Ishikawa (cell line): ENCODE measurements at regions not wholly inside any gene's neighbourhood (a gene's known extent, or its start where the extent isn't known, plus 50 kb on each side); places are given as distances from the start of the nearest gene placed in this dataset.

Experiments used
- CEBPB ChIP-seq: IDR thresholded peaks from 2 replicates; pipeline ENCODE4 v1.6.1; 2012
- CREB1 ChIP-seq: IDR thresholded peaks from 2 replicates; pipeline ENCODE4 v1.6.1; 2012; ENCODE audit warnings: low read depth
- EGR1 ChIP-seq: IDR thresholded peaks from 2 replicates; pipeline ENCODE4 v1.6.1; 2012
- EP300 ChIP-seq: IDR thresholded peaks from 2 replicates; pipeline ENCODE4 v1.6.1; 2012; ENCODE audit warnings: borderline replicate concordance
- FOXM1 ChIP-seq: IDR thresholded peaks from 2 replicates; pipeline ENCODE4 v1.6.1; 2012; ENCODE audit warnings: low read depth, borderline replicate concordance
- NFIC ChIP-seq: IDR thresholded peaks from 2 replicates; pipeline ENCODE4 v1.6.1; 2012
- RAD21 ChIP-seq: IDR thresholded peaks from 2 replicates; pipeline ENCODE4 v1.6.1; 2012; ENCODE audit warnings: low read depth
- TAF1 ChIP-seq: IDR thresholded peaks from 2 replicates; pipeline ENCODE4 v1.6.1; 2012; ENCODE audit warnings: low read depth, mild to moderate bottlenecking
- TCF12 ChIP-seq: IDR thresholded peaks from 2 replicates; pipeline ENCODE4 v1.6.1; 2012; ENCODE audit warnings: low read depth
- TEAD4 ChIP-seq: IDR thresholded peaks from 2 replicates; pipeline ENCODE4 v1.6.1; 2012
- YY1 ChIP-seq: IDR thresholded peaks from 2 replicates; pipeline ENCODE4 v1.6.1; 2012; ENCODE audit warnings: low read depth
- ZBTB7A ChIP-seq: IDR thresholded peaks from 2 replicates; pipeline ENCODE4 v1.6.1; 2012; ENCODE audit warnings: low read depth
- TF ChIP-seq, protein P1 (sequence below): IDR thresholded peaks from 2 replicates; pipeline ENCODE4 v1.6.1; 2012
- TF ChIP-seq, protein P2 (sequence below): IDR thresholded peaks from 2 replicates; pipeline ENCODE4 v1.6.1; 2012
- TF ChIP-seq, protein P3 (sequence below): IDR thresholded peaks from 2 replicates; pipeline ENCODE4 v1.6.1; 2012; ENCODE audit warnings: low read depth, mild to moderate bottlenecking

DNA sequence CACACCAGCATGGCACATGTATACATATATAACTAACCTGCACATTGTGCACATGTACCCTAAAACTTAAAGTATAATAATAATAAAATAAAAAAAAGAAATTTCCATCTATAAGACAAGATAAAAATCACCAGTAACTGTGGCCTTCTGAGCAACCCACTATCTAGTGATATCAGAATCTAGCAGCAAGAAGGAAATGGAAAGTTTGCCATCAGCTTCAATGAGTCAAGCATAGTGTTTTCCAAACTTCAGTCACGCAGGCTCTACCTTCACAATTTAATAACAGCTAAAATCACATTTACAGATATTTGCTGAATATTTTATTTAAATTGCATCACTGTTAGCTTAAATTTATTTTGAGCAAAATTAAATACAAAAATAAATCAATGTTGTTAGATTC, 345.3 kb upstream of the CD180 start:
- TF ChIP-seq NFIC (no peak), CREB1 (no peak), ZBTB7A (no peak), RAD21 (no peak), EGR1 (no peak), FOXM1 (no peak), YY1 (no peak), TAF1 (no peak), CEBPB (no peak), TCF12 (no peak), EP300 (no peak)
- TF ChIP-seq, protein P1, sequence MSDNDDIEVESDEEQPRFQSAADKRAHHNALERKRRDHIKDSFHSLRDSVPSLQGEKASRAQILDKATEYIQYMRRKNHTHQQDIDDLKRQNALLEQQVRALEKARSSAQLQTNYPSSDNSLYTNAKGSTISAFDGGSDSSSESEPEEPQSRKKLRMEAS = no peak
- TF ChIP-seq, protein P2, sequence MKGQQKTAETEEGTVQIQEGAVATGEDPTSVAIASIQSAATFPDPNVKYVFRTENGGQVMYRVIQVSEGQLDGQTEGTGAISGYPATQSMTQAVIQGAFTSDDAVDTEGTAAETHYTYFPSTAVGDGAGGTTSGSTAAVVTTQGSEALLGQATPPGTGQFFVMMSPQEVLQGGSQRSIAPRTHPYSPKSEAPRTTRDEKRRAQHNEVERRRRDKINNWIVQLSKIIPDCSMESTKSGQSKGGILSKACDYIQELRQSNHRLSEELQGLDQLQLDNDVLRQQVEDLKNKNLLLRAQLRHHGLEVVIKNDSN = no peak
- TF ChIP-seq, protein P3, sequence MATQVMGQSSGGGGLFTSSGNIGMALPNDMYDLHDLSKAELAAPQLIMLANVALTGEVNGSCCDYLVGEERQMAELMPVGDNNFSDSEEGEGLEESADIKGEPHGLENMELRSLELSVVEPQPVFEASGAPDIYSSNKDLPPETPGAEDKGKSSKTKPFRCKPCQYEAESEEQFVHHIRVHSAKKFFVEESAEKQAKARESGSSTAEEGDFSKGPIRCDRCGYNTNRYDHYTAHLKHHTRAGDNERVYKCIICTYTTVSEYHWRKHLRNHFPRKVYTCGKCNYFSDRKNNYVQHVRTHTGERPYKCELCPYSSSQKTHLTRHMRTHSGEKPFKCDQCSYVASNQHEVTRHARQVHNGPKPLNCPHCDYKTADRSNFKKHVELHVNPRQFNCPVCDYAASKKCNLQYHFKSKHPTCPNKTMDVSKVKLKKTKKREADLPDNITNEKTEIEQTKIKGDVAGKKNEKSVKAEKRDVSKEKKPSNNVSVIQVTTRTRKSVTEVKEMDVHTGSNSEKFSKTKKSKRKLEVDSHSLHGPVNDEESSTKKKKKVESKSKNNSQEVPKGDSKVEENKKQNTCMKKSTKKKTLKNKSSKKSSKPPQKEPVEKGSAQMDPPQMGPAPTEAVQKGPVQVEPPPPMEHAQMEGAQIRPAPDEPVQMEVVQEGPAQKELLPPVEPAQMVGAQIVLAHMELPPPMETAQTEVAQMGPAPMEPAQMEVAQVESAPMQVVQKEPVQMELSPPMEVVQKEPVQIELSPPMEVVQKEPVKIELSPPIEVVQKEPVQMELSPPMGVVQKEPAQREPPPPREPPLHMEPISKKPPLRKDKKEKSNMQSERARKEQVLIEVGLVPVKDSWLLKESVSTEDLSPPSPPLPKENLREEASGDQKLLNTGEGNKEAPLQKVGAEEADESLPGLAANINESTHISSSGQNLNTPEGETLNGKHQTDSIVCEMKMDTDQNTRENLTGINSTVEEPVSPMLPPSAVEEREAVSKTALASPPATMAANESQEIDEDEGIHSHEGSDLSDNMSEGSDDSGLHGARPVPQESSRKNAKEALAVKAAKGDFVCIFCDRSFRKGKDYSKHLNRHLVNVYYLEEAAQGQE = no peak

DNA sequence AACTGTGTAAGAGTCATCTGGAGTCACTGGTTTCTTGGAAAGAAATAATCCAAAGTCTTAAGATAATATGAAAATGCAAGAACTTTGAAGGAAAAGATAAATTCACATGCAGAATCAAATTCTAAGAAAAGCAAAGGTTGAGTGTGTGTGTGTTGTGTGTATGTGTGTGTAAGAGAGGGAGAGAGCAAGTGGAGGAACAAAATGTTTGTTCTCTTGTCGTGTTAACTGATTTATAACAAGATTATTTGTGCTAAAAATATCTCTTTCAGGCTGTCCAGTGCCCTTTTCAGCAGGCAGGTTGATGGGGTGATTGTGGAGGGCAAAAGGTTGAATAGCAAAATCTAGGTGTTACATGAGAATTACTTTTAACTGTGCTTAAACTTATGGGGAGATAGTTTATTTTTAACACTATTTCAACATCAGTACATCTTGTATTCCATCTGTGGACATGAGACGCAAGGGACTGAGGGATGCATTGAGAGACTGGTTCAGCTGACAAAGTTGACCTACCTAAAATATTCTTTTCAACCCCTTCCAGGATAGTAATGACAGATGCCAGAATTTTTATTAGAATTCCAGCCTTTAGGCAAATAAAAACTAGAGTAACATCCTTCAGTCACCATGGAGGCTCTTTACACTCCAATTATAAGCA, 342.4 kb upstream of the CD180 start:
- TF ChIP-seq TEAD4 = no peak
- TF ChIP-seq ZBTB7A = no peak
- no peak for TF ChIP-seq YY1
- TF ChIP-seq, protein P2 = no peak
- TF ChIP-seq, protein P1 = no peak
- TF ChIP-seq EGR1 = no peak
- TF ChIP-seq EP300 = no peak
- no peak for TF ChIP-seq RAD21
- no peak for TF ChIP-seq CEBPB
- TF ChIP-seq TAF1 = no peak
- TF ChIP-seq TCF12 = no peak
- no peak for TF ChIP-seq CREB1
- TF ChIP-seq, protein P3 = no peak
- no peak for TF ChIP-seq FOXM1
- no peak for TF ChIP-seq NFIC

DNA sequence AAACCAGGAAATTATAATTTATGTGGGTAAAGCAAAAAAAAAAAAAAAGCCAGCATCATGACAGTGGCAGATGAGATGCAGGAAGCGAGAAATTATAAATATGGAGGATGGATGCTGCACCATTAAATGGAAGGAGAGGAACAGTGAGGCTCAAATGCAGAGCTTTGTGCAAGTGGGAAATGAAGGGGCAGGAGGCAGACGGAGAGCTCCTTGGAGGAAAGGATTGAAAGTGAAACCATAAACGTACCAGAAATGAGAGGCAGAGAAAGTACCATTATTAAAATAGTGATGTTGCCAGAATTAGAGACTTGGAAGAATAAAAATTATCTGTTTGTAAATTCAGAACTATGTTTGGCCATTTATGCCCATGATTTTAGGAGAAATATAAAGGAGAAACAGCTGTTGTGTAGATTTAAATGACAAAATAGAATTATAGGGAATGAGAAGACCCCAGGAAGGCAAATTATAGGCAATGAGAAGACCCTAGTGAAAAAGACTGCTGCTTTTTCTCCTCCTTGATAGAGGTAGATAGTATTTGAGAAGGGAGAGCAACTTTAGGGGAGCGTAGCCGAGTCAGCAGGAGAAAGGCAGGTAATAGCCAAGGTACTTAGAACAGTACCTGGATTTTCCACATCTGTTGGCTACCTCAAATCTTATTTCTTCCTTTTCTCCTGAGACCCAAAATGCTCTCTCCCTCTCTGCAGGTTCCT, 341.0 kb upstream of the CD180 start:
- TF ChIP-seq TCF12 (no peak), TAF1 (no peak), YY1 (no peak), EGR1 (no peak), CREB1 (no peak), FOXM1 (no peak), ZBTB7A (no peak), NFIC (no peak), CEBPB (no peak), TEAD4 (no peak), RAD21 (no peak), EP300 (no peak)
- TF ChIP-seq, protein P3 = no peak
- TF ChIP-seq, protein P2 = no peak
- TF ChIP-seq, protein P1 = no peak
